Endodermal cell (in vitro differentiated cells): ENCODE measurements at regions not wholly inside any gene's neighbourhood (a gene's known extent, or its start where the extent isn't known, plus 50 kb on each side); places are given as distances from the start of the nearest gene placed in this dataset.

Experiments used
- DNase-seq: peaks from one replicate; pipeline ENCODE4 v3.0.0-alpha.2; 2017
- H3K27ac ChIP-seq: 2 replicates; pipeline ENCODE4 v1.5.1; 2013; ENCODE audit warnings: mild to moderate bottlenecking, low read depth, low read length, moderate library complexity
- H3K27me3 ChIP-seq: 2 replicates; pipeline ENCODE4 v1.6.1; 2013; ENCODE audit warnings: mild to moderate bottlenecking, low read length, moderate library complexity; ENCODE audit not compliant: insufficient read depth, control insufficient read depth, poor library complexity, severe bottlenecking
- H3K36me3 ChIP-seq: 2 replicates; pipeline ENCODE4 v1.7.0; 2013; ENCODE audit warnings: mild to moderate bottlenecking, low read length, moderate library complexity; ENCODE audit not compliant: control insufficient read depth, insufficient read depth
- H3K4me1 ChIP-seq: one replicate; pipeline ENCODE4 v1.7.0; 2013; ENCODE audit warnings: low read length; ENCODE audit not compliant: control insufficient read depth, insufficient read depth
- H3K4me3 ChIP-seq: 2 replicates; pipeline ENCODE4 v1.5.1; 2013; ENCODE audit warnings: mild to moderate bottlenecking, low read length, moderate library complexity
- H3K9ac ChIP-seq: 2 replicates; pipeline ENCODE4 v1.6.1; 2013; ENCODE audit warnings: mild to moderate bottlenecking, low read length, moderate library complexity; ENCODE audit not compliant: poor library complexity, severe bottlenecking; ENCODE audit errors: extremely low read depth
- H3K9me3 ChIP-seq: 2 replicates; pipeline ENCODE4 v1.6.1; 2013; ENCODE audit warnings: mild to moderate bottlenecking, low read length, moderate library complexity; ENCODE audit not compliant: control insufficient read depth
- H3K27ac Mint-ChIP-seq: 2 replicates; pipeline ENCODE4 v1.8.0; 2020; ENCODE audit warnings: mixed read lengths
- H3K27me3 Mint-ChIP-seq: 2 replicates; pipeline ENCODE4 v1.8.0; 2021; ENCODE audit warnings: mild to moderate bottlenecking, mixed read lengths; ENCODE audit not compliant: insufficient read depth
- H3K36me3 Mint-ChIP-seq: 2 replicates; pipeline ENCODE4 v1.8.0; 2020; ENCODE audit warnings: low read depth, mixed read lengths
- H3K4me1 Mint-ChIP-seq: 2 replicates; pipeline ENCODE4 v1.8.0; 2020; ENCODE audit warnings: mixed read lengths
- H3K4me3 Mint-ChIP-seq: 2 replicates; pipeline ENCODE4 v1.8.0; 2020; ENCODE audit warnings: mild to moderate bottlenecking, moderate library complexity, mixed read lengths
- H3K9me3 Mint-ChIP-seq: 2 replicates; pipeline ENCODE4 v1.8.0; 2020; ENCODE audit warnings: mild to moderate bottlenecking, mixed read lengths
- WGBS, 2 experiments: methylation state at CpG; one replicate each; pipeline versions ENCODE4 v1.1.5 to v1.1.7; 2013; ENCODE audit warnings: missing lambda C conversion rate in 2 of 2, mixed read lengths in 1 of 2; ENCODE audit not compliant: insufficient coverage in 1 of 2, insufficient read length in 1 of 2; 5-methylcytosine and 5-hydroxymethylcytosine counted together
- TF ChIP-seq, protein P1 (sequence below): fragments of 200-600 bp; sonication (generic); conservative IDR thresholded peaks from 2 replicates; pipeline ENCODE4 v1.5.0; 2021; ENCODE audit warnings: antibody characterized with exemption, mild to moderate bottlenecking

DNA sequence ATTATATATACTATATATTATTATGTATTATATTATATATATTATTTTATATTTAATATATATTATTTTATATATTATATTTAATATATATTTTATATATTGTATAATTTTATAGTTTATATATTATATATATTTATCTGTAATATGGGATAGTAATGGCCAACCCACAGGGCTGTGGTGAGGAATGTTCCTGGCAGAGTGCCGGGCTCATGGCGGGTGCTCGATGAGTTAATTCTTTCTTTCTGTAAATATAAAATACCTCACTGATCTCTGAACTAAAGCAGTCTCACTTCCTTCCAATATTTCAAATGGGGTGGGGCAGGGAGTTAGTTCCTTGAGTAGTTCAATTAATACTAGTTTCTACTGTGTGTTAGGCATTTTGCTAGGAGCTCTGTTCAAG lies 389.4 kb downstream of the TSN start:
- H3K27ac Mint-ChIP-seq = no peak overlapping the region
- Histone ChIP-seq H3K9ac (no peak overlapping the region), H3K27ac (no peak overlapping the region), H3K27me3 (no peaks in the 10 kb centered on the region), H3K4me1 (no peaks in the 10 kb centered on the region), H3K9me3 (no peaks in the 10 kb centered on the region), H3K36me3 (no peaks in the 10 kb centered on the region), H3K4me3 (no peak overlapping the region)
- peaks cover 3% of the 10 kb centered on the region for H3K27me3 Mint-ChIP-seq
- H3K9me3 Mint-ChIP-seq = peaks cover 9% of the 10 kb centered on the region
- 90% methylated on average over 2 of the region's 3 CpGs; no CpG with 5 or more reads in 1 of the 2 experiments for WGBS, 2 experiments
- H3K4me1 Mint-ChIP-seq = no peaks in the 10 kb centered on the region
- H3K36me3 Mint-ChIP-seq = no peaks in the 10 kb centered on the region
- H3K4me3 Mint-ChIP-seq = no peak overlapping the region
- TF ChIP-seq, protein P1, sequence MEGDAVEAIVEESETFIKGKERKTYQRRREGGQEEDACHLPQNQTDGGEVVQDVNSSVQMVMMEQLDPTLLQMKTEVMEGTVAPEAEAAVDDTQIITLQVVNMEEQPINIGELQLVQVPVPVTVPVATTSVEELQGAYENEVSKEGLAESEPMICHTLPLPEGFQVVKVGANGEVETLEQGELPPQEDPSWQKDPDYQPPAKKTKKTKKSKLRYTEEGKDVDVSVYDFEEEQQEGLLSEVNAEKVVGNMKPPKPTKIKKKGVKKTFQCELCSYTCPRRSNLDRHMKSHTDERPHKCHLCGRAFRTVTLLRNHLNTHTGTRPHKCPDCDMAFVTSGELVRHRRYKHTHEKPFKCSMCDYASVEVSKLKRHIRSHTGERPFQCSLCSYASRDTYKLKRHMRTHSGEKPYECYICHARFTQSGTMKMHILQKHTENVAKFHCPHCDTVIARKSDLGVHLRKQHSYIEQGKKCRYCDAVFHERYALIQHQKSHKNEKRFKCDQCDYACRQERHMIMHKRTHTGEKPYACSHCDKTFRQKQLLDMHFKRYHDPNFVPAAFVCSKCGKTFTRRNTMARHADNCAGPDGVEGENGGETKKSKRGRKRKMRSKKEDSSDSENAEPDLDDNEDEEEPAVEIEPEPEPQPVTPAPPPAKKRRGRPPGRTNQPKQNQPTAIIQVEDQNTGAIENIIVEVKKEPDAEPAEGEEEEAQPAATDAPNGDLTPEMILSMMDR = no peak
- no peak for DNase-seq

DNA sequence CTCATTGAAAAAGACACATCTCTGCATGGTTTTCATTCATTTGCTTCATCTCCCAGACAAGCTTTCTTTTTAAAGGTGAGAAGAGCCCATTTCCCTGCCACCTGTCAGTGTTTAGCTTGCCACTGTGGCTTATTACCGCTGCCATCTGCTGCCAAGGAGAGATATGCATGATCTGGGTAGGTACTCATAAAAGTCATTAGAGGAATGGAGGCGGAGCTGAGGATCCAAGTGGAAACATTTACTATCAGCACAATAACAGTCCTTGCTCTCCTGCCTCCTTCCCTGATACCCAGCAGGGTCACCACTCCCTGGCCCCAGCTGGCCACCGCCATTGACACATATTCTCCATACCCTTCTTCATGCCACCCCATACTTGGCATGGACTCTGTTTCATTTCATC lies 390.4 kb downstream of the TSN start:
- TF ChIP-seq, protein P1 = no peak
- Histone ChIP-seq H3K27me3 (no peaks in the 10 kb centered on the region), H3K27ac (no peak overlapping the region), H3K36me3 (no peaks in the 10 kb centered on the region), H3K4me3 (no peak overlapping the region), H3K9me3 (no peaks in the 10 kb centered on the region), H3K9ac (no peak overlapping the region), H3K4me1 (no peaks in the 10 kb centered on the region)
- peaks cover 9% of the 10 kb centered on the region for H3K9me3 Mint-ChIP-seq
- no peaks in the 10 kb centered on the region for H3K36me3 Mint-ChIP-seq
- DNase-seq = no peak
- 91 to 100% methylated on average over 1 to 3 of the region's 3 CpGs for WGBS, 2 experiments
- H3K4me1 Mint-ChIP-seq = no peaks in the 10 kb centered on the region
- peaks cover 3% of the 10 kb centered on the region for H3K27me3 Mint-ChIP-seq
- no peak overlapping the region for H3K27ac Mint-ChIP-seq
- H3K4me3 Mint-ChIP-seq = no peak overlapping the region

DNA sequence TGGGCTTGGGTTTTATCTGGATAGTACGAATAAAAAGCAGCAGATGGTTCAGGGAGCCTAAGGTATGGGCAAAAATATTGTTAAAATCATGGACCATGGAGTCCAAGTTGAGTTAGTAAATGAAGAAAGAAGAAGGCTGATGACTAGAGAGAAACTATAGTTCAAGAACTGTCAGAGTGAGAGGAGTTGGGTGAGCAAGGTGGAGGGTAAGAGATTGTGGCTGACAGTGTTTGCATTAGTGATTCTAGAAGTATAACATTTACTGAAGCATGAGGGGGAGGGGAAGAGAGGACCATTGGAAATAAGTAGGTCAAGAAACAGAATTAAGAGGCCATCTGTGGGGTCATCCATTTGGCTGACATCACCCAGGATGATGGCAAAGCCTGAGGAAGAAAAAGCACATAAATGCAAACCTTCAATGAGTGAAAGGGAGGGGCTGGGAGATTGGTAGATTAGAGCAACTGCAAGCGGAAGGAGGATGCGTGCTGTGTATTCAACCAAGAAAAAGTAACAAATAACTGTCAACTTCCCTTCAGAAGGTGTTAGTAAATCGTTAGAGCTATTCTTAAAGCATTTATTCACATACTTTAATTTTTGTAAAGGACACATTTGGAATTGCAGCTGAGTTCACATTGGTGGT lies 392.8 kb downstream of the TSN start:
- peaks cover 3% of the 10 kb centered on the region for H3K27me3 Mint-ChIP-seq
- Histone ChIP-seq H3K27ac (no peak overlapping the region), H3K9ac (no peak overlapping the region), H3K36me3 (no peaks in the 10 kb centered on the region), H3K9me3 (no peaks in the 10 kb centered on the region), H3K4me3 (no peak overlapping the region), H3K27me3 (no peaks in the 10 kb centered on the region), H3K4me1 (no peaks in the 10 kb centered on the region)
- H3K4me1 Mint-ChIP-seq = no peaks in the 10 kb centered on the region
- H3K9me3 Mint-ChIP-seq = no peaks in the 10 kb centered on the region
- whole genome bisulfite sequencing, 2 experiments = 89 to 92% methylated on average over 1 to 4 of the region's 4 CpGs
- no peak overlapping the region for H3K27ac Mint-ChIP-seq
- DNase-seq = no peak
- no peak overlapping the region for H3K4me3 Mint-ChIP-seq
- TF ChIP-seq, protein P1 = no peak
- no peaks in the 10 kb centered on the region for H3K36me3 Mint-ChIP-seq
